ENCODE measurements at regions not wholly inside any gene's neighbourhood (a gene's known extent, or its start where the extent isn't known, plus 50 kb on each side); places are given as distances from the start of the nearest gene placed in this dataset.

GRCh38 chr3:117442566-117442965 is 733.0 kb downstream of the TUSC7 start:
- TF ChIP-seq POLR2A (IDR thresholded peaks at IDR 0.05) (no peak), CTCF (IDR thresholded peaks at IDR 0.05) (no peak), POLR2AphosphoS5 (IDR thresholded peaks at IDR 0.05) (no peak)

All from prostate gland (tissue), 2 donors.